Neural progenitor cell (in vitro differentiated cells): ENCODE measurements at regions not wholly inside any gene's neighbourhood (a gene's known extent, or its start where the extent isn't known, plus 50 kb on each side); places are given as distances from the start of the nearest gene placed in this dataset.

Source experiments
- DNase-seq: peaks from one replicate; pipeline ENCODE4 v3.0.0-alpha.2; 2016; ENCODE audit warnings: low spot score
- H2AFZ ChIP-seq: fragments of 200-600 bp; sonication (generic); replicated peaks from 2 replicates; pipeline ENCODE4 v1.6.1; 2016; ENCODE audit warnings: antibody characterized with exemption
- H3F3A ChIP-seq: fragments of 200-600 bp; sonication (generic); 2 replicates; pipeline ENCODE4 v1.6.1; 2016; ENCODE audit warnings: antibody characterized with exemption, low read depth
- H3K27ac ChIP-seq: fragments of 200-600 bp; sonication (generic); 2 replicates; pipeline ENCODE4 v1.5.1; 2016; ENCODE audit warnings: mild to moderate bottlenecking
- H3K27me3 ChIP-seq: fragments of 200-600 bp; sonication (generic); 2 replicates; pipeline ENCODE4 v1.6.1; 2016; ENCODE audit warnings: mild to moderate bottlenecking, moderate library complexity
- H3K36me3 ChIP-seq: fragments of 200-600 bp; sonication (generic); 2 replicates; pipeline ENCODE4 v1.5.1; 2016
- H3K4me1 ChIP-seq: fragments of 200-600 bp; sonication (generic); 2 replicates; pipeline ENCODE4 v1.6.1; 2016; ENCODE audit warnings: mixed run types
- H3K4me2 ChIP-seq: fragments of 200-600 bp; sonication (generic); 2 replicates; pipeline ENCODE4 v1.6.1; 2016
- H3K4me3 ChIP-seq: fragments of 200-600 bp; sonication (generic); 2 replicates; pipeline ENCODE4 v1.5.1; 2016
- H3K79me2 ChIP-seq: fragments of 200-600 bp; sonication (generic); 2 replicates; pipeline ENCODE4 v1.6.1; 2016; ENCODE audit warnings: low read depth
- H3K9ac ChIP-seq: fragments of 200-600 bp; sonication (generic); 2 replicates; pipeline ENCODE4 v1.6.1; 2016
- H3K9me3 ChIP-seq: fragments of 200-600 bp; sonication (generic); 2 replicates; pipeline ENCODE4 v1.5.1; 2016; ENCODE audit warnings: low read depth
- H4K20me1 ChIP-seq: fragments of 200-600 bp; sonication (generic); 2 replicates; pipeline ENCODE4 v1.6.1; 2016; ENCODE audit warnings: low read depth
- H3K27ac Mint-ChIP-seq: 3 replicates; pipeline ENCODE4 v1.8.0; 2021; ENCODE audit warnings: mixed read lengths
- H3K27me3 Mint-ChIP-seq: 2 replicates; pipeline ENCODE4 v1.8.0; 2022; ENCODE audit warnings: low read depth, mild to moderate bottlenecking, inconsistent platforms, moderate library complexity, mixed read lengths; ENCODE audit not compliant: insufficient read depth
- H3K36me3 Mint-ChIP-seq: 3 replicates; pipeline ENCODE4 v1.8.0; 2021; ENCODE audit warnings: mixed read lengths
- H3K4me1 Mint-ChIP-seq: 3 replicates; pipeline ENCODE4 v1.8.0; 2021; ENCODE audit warnings: mixed read lengths
- H3K4me3 Mint-ChIP-seq: 3 replicates; pipeline ENCODE4 v1.8.0; 2021; ENCODE audit warnings: mild to moderate bottlenecking, moderate library complexity, mixed read lengths
- H3K9me3 Mint-ChIP-seq: 3 replicates; pipeline ENCODE4 v1.8.0; 2020; ENCODE audit warnings: mixed read lengths
- CTCF ChIP-seq: fragments of 200-600 bp; sonication (generic); IDR thresholded peaks from 2 replicates; pipeline ENCODE4 v1.5.1; 2017; ENCODE audit warnings: antibody characterized with exemption, mild to moderate bottlenecking
- EZH2 ChIP-seq: fragments of 200-600 bp; sonication (generic); IDR thresholded peaks from 2 replicates; pipeline ENCODE4 v1.6.1; 2017; ENCODE audit warnings: antibody characterized with exemption, mild to moderate bottlenecking, moderate library complexity
- EZH2phosphoT487 ChIP-seq: fragments of 200-600 bp; sonication (generic); IDR thresholded peaks from 2 replicates; pipeline ENCODE4 v1.6.1; 2017; ENCODE audit warnings: antibody characterized with exemption

- H3K79me2 ChIP-seq, result no peaks in the 10 kb centered on the region
- Mint-ChIP-seq H3K9me3 (no peaks in the 10 kb centered on the region), H3K4me3 (no peak overlapping the region), H3K27me3 (peaks cover 2% of the 10 kb centered on the region), H3K4me1 (peaks cover 27% of the 10 kb centered on the region), H3K27ac (no peak overlapping the region), H3K36me3 (peaks cover 31% of the 10 kb centered on the region)
- H3F3A ChIP-seq, result no peaks in the 10 kb centered on the region
- no peak overlapping the region for H3K27ac ChIP-seq
- H3K4me3 ChIP-seq, result no peak overlapping the region
- no peak for DNase-seq
- no peak for TF ChIP-seq EZH2phosphoT487
- no peak for TF ChIP-seq EZH2
- no peak for TF ChIP-seq CTCF
- H3K9ac ChIP-seq, result no peak overlapping the region
- no peak overlapping the region for H3K4me2 ChIP-seq
- no peaks in the 10 kb centered on the region for H3K9me3 ChIP-seq
- no peaks in the 10 kb centered on the region for H3K27me3 ChIP-seq
- H2AFZ ChIP-seq, result no peak overlapping the region
- H3K4me1 ChIP-seq, result no peaks in the 10 kb centered on the region
- H4K20me1 ChIP-seq, result no peaks in the 10 kb centered on the region
- no peaks in the 10 kb centered on the region for H3K36me3 ChIP-seq
Measured at GRCh38 chr16:27727941-27728340, 178.0 kb downstream of the KATNIP start.

GRCh38 chr16:27728691-27729090 lies 178.7 kb downstream of the KATNIP start:
- no peak overlapping the region for H3K4me3 Mint-ChIP-seq
- TF ChIP-seq CTCF, result no peak
- no peak for TF ChIP-seq EZH2phosphoT487
- no peak for TF ChIP-seq EZH2

GRCh38 chr16:27729516-27730304 lies 179.8 kb downstream of the KATNIP start:
- H3K27ac ChIP-seq, result no peak overlapping the region
- no peaks in the 10 kb centered on the region for H3K4me1 ChIP-seq
- no peaks in the 10 kb centered on the region for H4K20me1 ChIP-seq
- H2AFZ ChIP-seq, result no peak overlapping the region
- no peak overlapping the region for H3K4me2 ChIP-seq
- H3K9ac ChIP-seq, result no peak overlapping the region
- Mint-ChIP-seq H3K27me3 (no peaks in the 10 kb centered on the region), H3K4me1 (peaks cover 16% of the 10 kb centered on the region), H3K36me3 (peaks cover 29% of the 10 kb centered on the region), H3K27ac (peak overlapping the region; percentile 47), H3K9me3 (no peaks in the 10 kb centered on the region), H3K4me3 (no peak overlapping the region)
- no peaks in the 10 kb centered on the region for H3K79me2 ChIP-seq
- H3K4me3 ChIP-seq, result no peak overlapping the region
- no peak for DNase-seq
- no peaks in the 10 kb centered on the region for H3K9me3 ChIP-seq
- no peak for TF ChIP-seq EZH2
- TF ChIP-seq CTCF, result no peak
- no peak for TF ChIP-seq EZH2phosphoT487
- H3F3A ChIP-seq, result no peaks in the 10 kb centered on the region
- H3K27me3 ChIP-seq, result no peaks in the 10 kb centered on the region
- H3K36me3 ChIP-seq, result no peaks in the 10 kb centered on the region

More at GRCh38 chr16:27728691-27729090, 178.7 kb downstream of the KATNIP start:
- H3K4me2 ChIP-seq, result no peak overlapping the region
- no peak overlapping the region for H3K27ac Mint-ChIP-seq
- no peaks in the 10 kb centered on the region for H3K27me3 Mint-ChIP-seq
- H3K4me1 Mint-ChIP-seq, result peaks cover 24% of the 10 kb centered on the region
- no peaks in the 10 kb centered on the region for H3K4me1 ChIP-seq
- no peak for DNase-seq
- no peak overlapping the region for H3K4me3 ChIP-seq
- H3K9me3 ChIP-seq, result no peaks in the 10 kb centered on the region
- H3K9ac ChIP-seq, result no peak overlapping the region
- H2AFZ ChIP-seq, result no peak overlapping the region
- H3F3A ChIP-seq, result no peaks in the 10 kb centered on the region
- H3K27me3 ChIP-seq, result no peaks in the 10 kb centered on the region
- H3K27ac ChIP-seq, result no peak overlapping the region
- no peaks in the 10 kb centered on the region for H4K20me1 ChIP-seq
- no peaks in the 10 kb centered on the region for H3K9me3 Mint-ChIP-seq
- no peaks in the 10 kb centered on the region for H3K79me2 ChIP-seq
- no peaks in the 10 kb centered on the region for H3K36me3 ChIP-seq
- H3K36me3 Mint-ChIP-seq, result peaks cover 31% of the 10 kb centered on the region
